GM18526 (cell line): ENCODE measurements at regions not wholly inside any gene's neighbourhood (a gene's known extent, or its start where the extent isn't known, plus 50 kb on each side); places are given as distances from the start of the nearest gene placed in this dataset.

Experiments used
- POLR2A ChIP-seq: IDR thresholded peaks from 3 replicates; pipeline ENCODE4 v1.6.1; 2011; ENCODE audit not compliant: insufficient read length; ENCODE audit errors: extremely low read depth

DNA sequence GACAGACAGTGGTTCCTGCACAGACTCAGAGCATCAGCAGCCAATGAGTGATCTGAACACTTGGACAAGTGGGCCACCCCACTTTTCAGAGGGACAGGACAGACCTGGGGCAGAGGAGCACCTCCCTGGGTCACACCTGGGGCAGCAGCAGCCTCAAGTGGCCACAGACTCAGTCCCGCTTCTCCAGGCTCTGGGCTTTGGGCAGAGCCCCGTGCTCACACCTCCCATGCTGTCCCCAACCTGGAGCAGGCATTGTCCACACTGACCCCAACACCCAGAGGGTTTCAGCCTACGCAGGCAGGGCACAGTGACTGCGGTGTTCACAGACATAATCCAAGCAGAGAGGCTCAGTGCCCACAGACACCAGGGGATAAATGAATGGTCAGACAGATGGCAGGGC is 135.5 kb upstream of the SFSWAP start:
- no peak for TF ChIP-seq POLR2A

DNA sequence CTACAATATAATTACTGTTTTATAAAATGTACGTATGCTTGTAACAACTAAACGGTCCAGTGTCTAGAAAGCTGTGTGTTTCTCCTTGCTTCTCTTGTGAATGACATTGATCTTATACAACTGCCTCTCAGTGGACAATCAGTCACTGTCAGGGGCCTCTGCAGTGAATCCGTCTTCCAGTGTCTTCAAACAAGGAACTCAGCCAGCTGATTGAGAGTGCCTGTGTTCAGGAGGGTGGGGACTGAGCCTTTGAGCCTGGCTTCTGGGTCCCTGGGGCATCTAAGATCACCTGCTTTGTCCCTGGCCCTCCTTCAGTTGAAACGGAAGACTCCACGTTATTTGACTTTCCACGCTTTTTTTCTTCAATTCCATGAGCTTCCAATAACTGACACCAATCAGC is 133.1 kb upstream of the SFSWAP start:
- no peak for TF ChIP-seq POLR2A

DNA sequence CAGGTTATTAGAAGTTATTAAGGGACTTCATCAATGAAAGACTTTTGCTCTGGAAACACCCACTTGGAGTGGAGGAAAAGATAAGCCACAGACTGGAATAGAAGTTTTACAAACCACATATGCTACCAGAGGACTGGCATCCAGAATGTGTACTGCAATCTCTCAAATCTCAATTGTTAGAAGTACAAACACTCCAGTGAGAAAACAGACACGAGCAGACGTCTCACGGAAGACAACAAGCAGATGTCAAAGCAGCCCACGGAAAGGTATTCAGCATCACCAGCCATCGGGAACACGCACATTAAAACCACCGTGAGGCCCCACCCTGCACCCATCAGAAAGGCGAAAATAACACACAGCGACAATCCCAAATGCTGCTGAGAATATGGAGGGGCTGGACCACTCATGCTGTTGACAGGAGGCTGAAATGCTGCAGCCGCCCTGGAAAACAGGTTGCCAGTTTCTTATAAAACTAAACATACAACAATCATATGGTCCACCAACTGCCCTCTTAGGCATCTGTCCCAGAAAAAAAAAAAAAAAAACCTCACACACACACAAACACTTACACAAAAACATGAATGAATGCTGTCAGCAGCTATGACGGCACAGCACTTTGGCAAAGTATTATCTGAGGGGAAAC is 131.9 kb upstream of the SFSWAP start:
- TF ChIP-seq POLR2A = no peak

DNA sequence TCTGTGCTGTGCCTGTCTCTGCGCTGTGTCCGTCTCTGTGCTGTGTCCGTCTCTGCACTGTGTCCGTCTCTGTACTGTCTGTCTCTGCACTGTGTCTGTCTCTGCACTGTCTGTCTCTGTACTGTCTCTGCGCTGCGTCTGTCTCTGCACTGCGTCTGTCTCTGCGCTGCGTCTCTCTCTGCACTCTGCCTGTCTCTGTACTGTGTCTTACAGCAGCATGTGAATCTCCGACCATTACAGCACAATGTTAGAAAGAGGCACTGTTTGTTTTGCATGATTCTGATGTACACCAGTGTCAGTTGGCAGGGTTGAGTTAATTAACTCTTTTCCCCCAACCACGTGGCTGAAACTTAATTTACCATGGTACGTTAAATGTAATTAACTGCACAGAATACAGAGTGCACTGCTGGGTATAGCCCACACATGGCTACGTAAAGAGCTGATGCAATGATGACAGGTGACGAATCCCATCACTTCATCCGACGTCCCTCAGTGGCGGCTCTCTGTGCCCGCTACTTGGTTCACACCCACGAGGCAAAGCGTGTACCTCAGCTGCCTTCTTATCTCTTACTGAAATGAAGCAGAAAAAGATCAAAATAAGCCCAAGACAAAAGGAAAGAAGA is 127.7 kb upstream of the SFSWAP start:
- TF ChIP-seq POLR2A = no peak

DNA sequence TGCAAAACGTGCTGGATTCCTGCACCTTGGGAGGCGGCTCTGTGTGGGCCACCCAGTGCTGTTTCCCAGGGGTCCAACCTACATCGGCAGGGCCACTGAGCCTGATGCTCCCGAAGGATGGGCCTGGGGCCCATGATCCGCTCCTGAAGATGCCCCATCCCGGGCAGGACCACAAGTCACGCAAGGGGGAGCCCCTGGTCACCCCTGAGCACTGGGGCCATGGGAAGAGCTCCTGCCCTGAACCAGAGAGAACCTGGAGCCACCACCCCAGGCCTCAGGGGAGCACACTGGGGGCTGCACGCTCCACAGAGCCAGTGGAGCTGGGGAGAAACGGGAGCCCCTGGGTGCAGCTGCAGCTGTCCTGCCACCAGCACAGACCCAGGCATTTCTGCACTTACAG is 124.6 kb upstream of the SFSWAP start:
- no peak for TF ChIP-seq POLR2A

DNA sequence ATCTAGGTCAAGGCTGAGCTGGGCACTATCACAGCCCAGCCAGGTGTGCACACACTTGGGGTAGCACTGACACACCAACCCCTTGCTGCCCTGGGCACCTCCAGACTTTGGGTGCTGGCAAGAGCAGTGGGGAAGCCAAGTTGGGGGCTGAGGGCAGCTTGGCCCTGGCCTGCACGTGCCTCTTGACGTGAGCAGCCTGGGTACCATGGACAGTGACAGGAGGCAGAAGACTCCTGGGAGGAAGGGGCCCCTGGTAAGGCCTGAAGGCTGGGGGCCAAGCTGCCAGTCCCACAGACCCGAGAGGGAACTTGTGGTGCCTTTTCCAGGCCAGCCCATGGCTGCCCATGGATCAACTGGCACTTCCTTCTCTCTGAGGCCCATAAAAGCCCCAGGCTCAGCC is 124.1 kb upstream of the SFSWAP start:
- TF ChIP-seq POLR2A = no peak

DNA sequence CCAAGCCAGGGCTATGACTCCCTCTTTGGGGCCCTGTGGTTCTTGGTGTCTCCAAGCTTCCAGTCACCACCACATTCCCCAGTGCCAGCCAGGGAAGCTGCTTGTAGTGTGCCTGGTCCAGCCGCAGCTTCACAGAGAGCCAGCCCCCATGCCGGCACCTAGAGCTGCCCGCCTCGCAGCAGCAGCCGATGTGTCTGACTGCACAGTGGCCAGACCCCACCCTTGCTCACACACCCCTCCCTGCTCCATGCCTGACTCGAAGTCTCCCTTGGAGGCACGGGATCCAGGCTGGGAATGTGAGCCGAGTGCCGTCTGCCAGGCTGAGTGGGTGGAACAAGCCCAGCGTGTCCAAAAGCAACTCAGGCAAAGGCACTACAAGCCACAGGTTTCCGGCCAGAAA is 123.3 kb upstream of the SFSWAP start:
- TF ChIP-seq POLR2A = no peak

DNA sequence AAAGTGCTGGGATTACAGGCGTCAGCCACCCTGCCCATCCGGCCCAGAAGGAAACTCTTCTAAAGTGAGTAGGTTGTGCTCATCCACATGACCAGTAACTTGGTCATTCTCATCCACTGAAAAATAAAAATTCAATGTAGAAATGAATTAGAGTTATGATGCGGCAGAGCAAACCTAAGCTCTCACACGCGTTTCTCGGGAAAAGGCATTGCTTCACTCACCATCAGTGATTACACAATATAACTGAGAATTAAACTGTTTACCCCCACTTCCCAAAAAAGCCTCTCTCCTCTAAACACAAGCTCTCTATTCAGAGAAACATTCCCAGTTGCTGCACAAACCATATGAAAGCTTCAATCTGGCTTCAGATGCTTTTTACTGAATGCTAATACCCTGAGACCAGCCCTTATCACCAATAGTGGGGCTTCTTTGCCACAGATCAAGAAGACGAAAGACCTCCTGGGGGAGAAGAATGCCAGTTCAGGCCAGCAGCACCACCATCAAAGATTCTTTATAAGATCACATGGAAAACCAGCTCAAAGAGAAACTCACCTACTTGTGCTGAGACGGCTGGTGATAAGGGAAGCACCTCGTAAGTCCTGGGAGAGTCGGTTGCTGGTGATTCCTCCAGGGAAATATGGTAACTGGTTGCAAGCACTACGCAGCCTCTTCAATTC is 121.5 kb upstream of the SFSWAP start:
- TF ChIP-seq POLR2A = no peak

DNA sequence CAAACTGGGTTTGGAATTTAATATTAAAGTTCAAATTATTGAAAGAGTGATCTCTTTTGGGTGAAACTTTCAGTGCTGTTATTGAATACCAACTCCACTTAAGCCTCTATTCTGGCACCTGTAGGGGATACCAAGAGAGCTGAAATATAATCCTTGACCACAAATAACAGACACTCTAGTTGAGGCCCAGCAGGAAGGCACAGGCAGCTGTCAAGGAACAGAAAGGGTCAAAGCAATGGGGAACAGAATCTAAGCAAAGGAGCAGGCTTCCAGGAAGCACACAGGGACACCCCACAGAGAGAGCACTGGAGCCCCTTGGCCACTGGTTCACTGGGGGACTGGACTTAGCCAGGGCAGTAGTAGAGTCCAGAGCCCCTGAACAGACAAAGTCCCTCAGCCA is 120.9 kb upstream of the SFSWAP start:
- TF ChIP-seq POLR2A = no peak

DNA sequence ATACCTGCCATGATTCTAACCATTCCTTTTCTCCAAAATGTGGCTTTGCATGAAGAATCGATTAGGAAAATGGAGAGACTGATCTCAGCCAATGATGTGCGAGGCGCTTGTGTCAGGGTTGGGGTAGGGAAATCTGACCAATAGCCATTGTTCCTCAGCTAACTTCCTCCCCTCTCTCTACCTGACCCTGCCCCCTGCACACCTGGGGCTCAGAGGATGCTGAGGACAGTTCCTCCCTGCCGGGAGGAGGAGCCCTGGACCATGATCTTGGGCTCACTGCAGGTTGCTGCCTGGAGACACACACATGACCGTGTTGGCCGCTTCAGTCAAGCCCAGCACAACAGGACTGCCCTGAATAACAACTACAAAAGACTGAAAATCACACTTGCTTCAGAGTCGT is 119.8 kb upstream of the SFSWAP start:
- TF ChIP-seq POLR2A = no peak

DNA sequence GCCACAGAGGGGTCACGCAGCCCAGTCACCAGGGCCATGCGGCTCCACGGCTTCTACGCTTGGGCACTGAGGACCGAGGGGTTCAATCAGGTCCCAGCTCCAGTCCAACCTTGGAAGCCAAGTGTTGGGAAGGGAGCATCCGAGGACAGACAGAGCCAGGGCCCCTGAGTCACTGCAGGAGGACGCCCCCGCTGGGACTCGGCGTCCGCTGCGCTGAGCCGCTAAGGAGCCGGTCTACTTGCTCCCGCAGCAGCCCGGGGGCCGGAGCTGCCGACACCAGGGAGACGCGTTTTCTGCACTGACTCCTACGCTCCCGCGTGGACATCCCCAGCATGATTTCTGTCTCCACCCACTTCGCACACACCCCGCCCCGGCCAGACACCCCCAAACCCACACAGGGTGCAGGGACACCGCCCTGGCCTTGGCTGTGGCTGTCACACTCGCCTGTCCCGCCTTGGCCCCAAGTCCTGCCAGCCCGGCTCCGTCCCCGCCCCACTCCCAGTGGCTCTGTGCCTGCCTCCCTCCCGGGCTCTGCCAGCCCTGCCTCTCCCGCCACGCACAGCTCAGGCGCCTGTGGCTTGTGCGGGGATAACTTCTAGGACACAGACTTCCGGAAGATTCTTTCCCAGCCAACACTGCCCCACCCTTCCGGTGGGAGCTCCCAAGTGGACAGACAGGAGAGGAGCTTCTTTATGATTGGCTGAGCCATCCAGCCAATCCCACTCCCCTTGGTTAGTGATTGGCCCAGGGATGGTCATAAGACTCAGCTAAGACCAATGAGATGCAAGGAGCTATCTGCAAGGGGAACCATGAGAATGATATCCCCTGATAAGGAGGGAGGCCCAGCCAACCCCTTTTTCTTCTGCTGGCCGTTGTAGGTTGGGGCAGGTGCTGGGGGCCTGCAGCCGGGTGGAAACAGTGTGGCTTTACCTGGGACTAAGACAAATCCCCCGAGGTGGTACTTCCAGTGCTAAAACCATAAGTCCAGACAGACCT is 118.9 kb upstream of the SFSWAP start:
- no peak for TF ChIP-seq POLR2A

DNA sequence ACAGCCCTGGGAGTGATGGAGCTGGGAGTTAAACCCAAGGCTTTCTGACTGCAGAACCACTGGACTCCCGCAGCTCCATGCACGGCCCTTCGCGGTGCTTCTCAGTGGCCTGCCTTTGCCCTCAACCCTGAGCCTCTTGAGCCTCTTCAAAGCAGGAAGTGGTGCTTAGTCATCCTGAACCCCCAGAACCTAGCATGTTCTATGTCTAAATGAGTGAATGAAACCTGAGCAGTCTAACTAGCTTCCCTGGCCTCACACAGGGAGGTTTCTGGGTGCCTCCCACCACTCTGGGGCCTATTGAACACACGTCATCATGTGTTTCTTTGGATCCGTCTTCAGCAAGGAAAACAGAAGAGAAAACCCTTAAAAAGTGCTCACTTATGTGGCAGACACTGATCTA is 117.9 kb upstream of the SFSWAP start:
- TF ChIP-seq POLR2A = no peak

DNA sequence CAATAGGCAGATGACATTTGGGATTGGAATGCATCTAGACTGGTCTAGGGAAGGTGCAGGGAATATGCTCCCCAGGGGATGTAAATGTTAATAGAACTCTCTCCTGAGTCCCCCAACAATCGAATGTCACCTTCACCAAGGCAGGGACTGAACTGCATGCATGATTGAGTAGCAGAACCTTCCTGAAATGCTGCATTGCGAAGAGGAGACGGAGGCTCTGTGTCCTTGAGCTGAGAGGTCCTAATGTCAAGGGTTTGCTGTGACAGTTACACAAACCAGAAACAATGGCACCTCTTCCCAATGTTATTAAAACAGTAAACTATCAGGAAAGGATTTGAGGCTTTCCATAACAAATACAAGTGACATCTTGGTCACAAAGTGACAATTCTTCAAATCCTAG is 117.5 kb upstream of the SFSWAP start:
- no peak for TF ChIP-seq POLR2A

DNA sequence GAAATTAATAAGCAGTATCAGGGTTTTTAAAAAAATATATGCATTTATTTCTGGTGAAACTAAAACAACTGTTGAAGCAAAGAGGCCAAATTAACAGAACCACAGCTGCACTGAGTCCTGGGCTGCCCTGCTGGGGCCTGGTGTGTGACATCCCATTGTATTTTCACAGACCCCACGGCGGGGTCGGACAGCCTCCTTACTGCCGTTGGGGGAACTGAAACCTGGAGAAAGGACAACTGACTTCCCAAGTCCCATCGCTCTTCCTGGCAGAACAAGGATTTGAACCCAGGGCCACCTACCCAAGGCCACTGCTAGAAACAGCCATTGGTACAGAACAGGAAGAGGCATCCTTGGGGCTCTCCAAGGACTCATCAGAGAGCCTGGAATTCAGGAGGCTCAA is 114.8 kb upstream of the SFSWAP start:
- TF ChIP-seq POLR2A = no peak

DNA sequence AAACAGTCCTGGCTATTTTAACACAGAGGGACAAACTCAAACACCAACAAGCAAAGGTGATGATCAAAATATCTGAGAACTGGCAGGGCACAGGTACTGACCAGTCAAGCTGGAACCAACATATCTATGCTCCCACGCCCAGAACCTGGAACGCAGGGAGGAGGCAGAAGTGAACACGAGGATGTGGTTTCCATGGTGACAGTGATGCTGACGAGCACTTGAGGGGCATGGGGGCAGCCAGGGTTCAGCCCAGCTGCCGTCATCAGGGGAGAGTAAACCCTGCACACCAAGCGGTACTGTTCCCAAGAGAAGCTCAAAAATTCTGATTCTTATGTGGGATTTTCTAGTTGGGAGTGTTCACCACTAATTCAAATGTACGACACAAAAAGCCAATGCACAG is 113.6 kb upstream of the SFSWAP start:
- TF ChIP-seq POLR2A = no peak
